ENCODE measurements at regions not wholly inside any gene's neighbourhood (a gene's known extent, or its start where the extent isn't known, plus 50 kb on each side); places are given as distances from the start of the nearest gene placed in this dataset.

DNA sequence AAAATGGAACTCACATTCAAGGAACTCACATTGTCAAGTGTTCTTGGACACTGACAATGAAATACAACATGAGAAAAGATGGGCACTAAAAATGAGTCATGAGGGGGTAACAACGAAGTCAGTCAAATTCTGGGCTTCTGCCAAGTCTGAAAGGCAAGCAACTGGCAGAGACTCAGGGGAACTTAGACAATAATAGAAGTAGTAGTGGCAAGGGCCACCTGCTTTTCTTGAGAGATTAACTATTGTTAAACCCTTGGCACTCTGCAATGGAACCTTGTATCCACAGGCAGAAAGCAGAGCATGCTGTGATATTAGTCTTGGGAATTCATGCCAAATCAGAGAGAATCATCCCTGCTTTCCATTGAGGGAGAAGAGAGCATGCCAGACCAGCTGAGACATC lies 382.6 kb upstream of the CDH2 start:
- Histone ChIP-seq H3K4me1 (ENCODE audit: control insufficient read depth, insufficient read depth, low read length) (no peaks in the 10 kb centered on the region), H3K27me3 (ENCODE audit: control insufficient read depth, insufficient read depth, low read length) (no peaks in the 10 kb centered on the region), H3K4me3 (ENCODE audit: low read depth in 2 of 2, low read length in 2 of 2) (no peak overlapping the region), H3K9me3 (ENCODE audit: control insufficient read depth, insufficient read depth, low read depth, low read length) (no peaks in the 10 kb centered on the region), H3K27ac (ENCODE audit: low read length) (no peak overlapping the region), H3K36me3 (ENCODE audit: control insufficient read depth, insufficient read depth, low read length) (no peaks in the 10 kb centered on the region)
- in situ Hi-C loops (cut with HindIII; ENCODE audit: low pct_unique_long_range_greater_than_20kb, low sequenced_read_pairs), result no loop called here
- POLR2A ChIA-PET, result no interaction called here
- intact Hi-C loops (cut with micrococcal nuclease; ENCODE audit: unreplicated experiment), result no loop called here
- TF ChIP-seq POLR2AphosphoS5 (IDR thresholded peaks at IDR 0.05; ENCODE audit: low read depth, low read length) (no peak), TCF7L2 (IDR thresholded peaks at IDR 0.05; ENCODE audit: low read depth, low read length) (no peak), SIN3A (IDR thresholded peaks at IDR 0.05; ENCODE audit: borderline replicate concordance, insufficient read depth, low read depth, low read length) (no peak)
- TF ChIP-seq, protein P1, sequence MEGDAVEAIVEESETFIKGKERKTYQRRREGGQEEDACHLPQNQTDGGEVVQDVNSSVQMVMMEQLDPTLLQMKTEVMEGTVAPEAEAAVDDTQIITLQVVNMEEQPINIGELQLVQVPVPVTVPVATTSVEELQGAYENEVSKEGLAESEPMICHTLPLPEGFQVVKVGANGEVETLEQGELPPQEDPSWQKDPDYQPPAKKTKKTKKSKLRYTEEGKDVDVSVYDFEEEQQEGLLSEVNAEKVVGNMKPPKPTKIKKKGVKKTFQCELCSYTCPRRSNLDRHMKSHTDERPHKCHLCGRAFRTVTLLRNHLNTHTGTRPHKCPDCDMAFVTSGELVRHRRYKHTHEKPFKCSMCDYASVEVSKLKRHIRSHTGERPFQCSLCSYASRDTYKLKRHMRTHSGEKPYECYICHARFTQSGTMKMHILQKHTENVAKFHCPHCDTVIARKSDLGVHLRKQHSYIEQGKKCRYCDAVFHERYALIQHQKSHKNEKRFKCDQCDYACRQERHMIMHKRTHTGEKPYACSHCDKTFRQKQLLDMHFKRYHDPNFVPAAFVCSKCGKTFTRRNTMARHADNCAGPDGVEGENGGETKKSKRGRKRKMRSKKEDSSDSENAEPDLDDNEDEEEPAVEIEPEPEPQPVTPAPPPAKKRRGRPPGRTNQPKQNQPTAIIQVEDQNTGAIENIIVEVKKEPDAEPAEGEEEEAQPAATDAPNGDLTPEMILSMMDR (IDR thresholded peaks at IDR 0.05), result no peak
- TF ChIP-seq, protein P2, sequence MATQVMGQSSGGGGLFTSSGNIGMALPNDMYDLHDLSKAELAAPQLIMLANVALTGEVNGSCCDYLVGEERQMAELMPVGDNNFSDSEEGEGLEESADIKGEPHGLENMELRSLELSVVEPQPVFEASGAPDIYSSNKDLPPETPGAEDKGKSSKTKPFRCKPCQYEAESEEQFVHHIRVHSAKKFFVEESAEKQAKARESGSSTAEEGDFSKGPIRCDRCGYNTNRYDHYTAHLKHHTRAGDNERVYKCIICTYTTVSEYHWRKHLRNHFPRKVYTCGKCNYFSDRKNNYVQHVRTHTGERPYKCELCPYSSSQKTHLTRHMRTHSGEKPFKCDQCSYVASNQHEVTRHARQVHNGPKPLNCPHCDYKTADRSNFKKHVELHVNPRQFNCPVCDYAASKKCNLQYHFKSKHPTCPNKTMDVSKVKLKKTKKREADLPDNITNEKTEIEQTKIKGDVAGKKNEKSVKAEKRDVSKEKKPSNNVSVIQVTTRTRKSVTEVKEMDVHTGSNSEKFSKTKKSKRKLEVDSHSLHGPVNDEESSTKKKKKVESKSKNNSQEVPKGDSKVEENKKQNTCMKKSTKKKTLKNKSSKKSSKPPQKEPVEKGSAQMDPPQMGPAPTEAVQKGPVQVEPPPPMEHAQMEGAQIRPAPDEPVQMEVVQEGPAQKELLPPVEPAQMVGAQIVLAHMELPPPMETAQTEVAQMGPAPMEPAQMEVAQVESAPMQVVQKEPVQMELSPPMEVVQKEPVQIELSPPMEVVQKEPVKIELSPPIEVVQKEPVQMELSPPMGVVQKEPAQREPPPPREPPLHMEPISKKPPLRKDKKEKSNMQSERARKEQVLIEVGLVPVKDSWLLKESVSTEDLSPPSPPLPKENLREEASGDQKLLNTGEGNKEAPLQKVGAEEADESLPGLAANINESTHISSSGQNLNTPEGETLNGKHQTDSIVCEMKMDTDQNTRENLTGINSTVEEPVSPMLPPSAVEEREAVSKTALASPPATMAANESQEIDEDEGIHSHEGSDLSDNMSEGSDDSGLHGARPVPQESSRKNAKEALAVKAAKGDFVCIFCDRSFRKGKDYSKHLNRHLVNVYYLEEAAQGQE (IDR thresholded peaks at IDR 0.05; ENCODE audit: insufficient read depth in 1 of 2, low read depth in 2 of 2, low read length in 1 of 2), result no peak
- CTCF ChIA-PET, result no interaction called here
- BruUV-seq (replicated peaks), result no TSS peak
- ATAC-seq (no peak), DNase-seq (ENCODE audit: low read depth, low spot score) (no peak)

DNA sequence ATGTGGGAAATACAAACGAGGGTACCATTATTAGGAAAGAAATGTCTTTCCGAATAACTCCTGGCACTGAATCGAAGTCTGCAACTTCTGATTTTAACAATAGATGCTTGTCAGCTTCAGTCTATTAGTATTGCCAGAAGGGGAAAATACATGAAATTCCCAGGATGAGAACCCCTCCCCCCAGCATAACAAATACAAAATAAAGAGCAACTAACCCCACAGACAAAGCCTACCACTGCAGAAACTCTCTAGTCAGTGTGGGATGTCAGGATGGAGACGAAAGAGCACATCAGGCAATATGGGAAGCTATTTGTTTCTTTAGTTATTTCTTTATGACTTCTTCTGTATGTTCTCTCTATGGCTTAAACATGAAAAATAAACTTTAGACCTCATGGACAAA lies 365.0 kb upstream of the CDH2 start:
- Histone ChIP-seq H3K4me3 (ENCODE audit: low read depth in 2 of 2, low read length in 2 of 2) (no peak overlapping the region), H3K27ac (ENCODE audit: low read length) (no peak overlapping the region), H3K4me1 (ENCODE audit: control insufficient read depth, insufficient read depth, low read length) (no peaks in the 10 kb centered on the region), H3K36me3 (ENCODE audit: control insufficient read depth, insufficient read depth, low read length) (no peaks in the 10 kb centered on the region), H3K27me3 (ENCODE audit: control insufficient read depth, insufficient read depth, low read length) (no peaks in the 10 kb centered on the region), H3K9me3 (ENCODE audit: control insufficient read depth, insufficient read depth, low read depth, low read length) (no peaks in the 10 kb centered on the region)
- no TSS peak for BruUV-seq (replicated peaks)
- TF ChIP-seq POLR2AphosphoS5 (IDR thresholded peaks at IDR 0.05; ENCODE audit: low read depth, low read length) (no peak), SIN3A (IDR thresholded peaks at IDR 0.05; ENCODE audit: borderline replicate concordance, insufficient read depth, low read depth, low read length) (no peak)
- TF ChIP-seq, protein P2 (IDR thresholded peaks at IDR 0.05; ENCODE audit: insufficient read depth in 1 of 2, low read depth in 2 of 2, low read length in 1 of 2), result no peak
- TF ChIP-seq, protein P1 (IDR thresholded peaks at IDR 0.05), result no peak
- ChIA-PET POLR2A (no interaction called here), CTCF (no interaction called here)
- no peak for DNase-seq (ENCODE audit: low read depth, low spot score)
- intact Hi-C loops (cut with micrococcal nuclease; ENCODE audit: unreplicated experiment), result no loop called here
- no peak for ATAC-seq
- in situ Hi-C loops (cut with HindIII; ENCODE audit: low pct_unique_long_range_greater_than_20kb, low sequenced_read_pairs), result no loop called here

Data from Panc1 (cell line).